Astrocyte (in vitro differentiated cells and primary cell): ENCODE measurements at regions not wholly inside any gene's neighbourhood (a gene's known extent, or its start where the extent isn't known, plus 50 kb on each side); places are given as distances from the start of the nearest gene placed in this dataset.

ENCODE experiments used
- DNase-seq: peaks from one replicate; pipeline ENCODE4 v3.0.0-alpha.2; 2010; ENCODE audit warnings: low read depth
- FAIRE-seq: peaks from 2 replicates; lab custom pipeline; 2011; peaks lifted over from hg19 to GRCh38; lab: Jason Lieb, UNC
- H2AFZ ChIP-seq: 2 replicates; pipeline ENCODE4 v1.6.0; 2012; ENCODE audit warnings: low read depth, low read length, inconsistent platforms
- H3K27ac ChIP-seq: 2 replicates; pipeline ENCODE4 v1.5.1; 2011; ENCODE audit warnings: low read depth, low read length, inconsistent platforms
- H3K27me3 ChIP-seq: 2 replicates; pipeline ENCODE4 v1.6.0; 2011; ENCODE audit warnings: low read length, inconsistent platforms; ENCODE audit not compliant: insufficient read depth
- H3K36me3 ChIP-seq: 2 replicates; pipeline ENCODE4 v1.5.1; 2011; ENCODE audit warnings: low read length, inconsistent platforms; ENCODE audit not compliant: insufficient read depth
- H3K4me1 ChIP-seq: 2 replicates; pipeline ENCODE4 v1.5.1; 2011; ENCODE audit warnings: low read length, inconsistent platforms; ENCODE audit not compliant: insufficient read depth
- H3K4me2 ChIP-seq: 2 replicates; pipeline ENCODE4 v1.6.0; 2012; ENCODE audit warnings: low read length, inconsistent platforms
- H3K4me3 ChIP-seq: 2 replicates; pipeline ENCODE4 v1.5.1; 2011; ENCODE audit warnings: low read depth, mild to moderate bottlenecking, low read length, inconsistent platforms; ENCODE audit not compliant: insufficient read depth
- H3K79me2 ChIP-seq: 2 replicates; pipeline ENCODE4 v1.6.0; 2012; ENCODE audit warnings: mild to moderate bottlenecking, low read length, inconsistent platforms; ENCODE audit not compliant: insufficient read depth
- H3K9ac ChIP-seq: 2 replicates; pipeline ENCODE4 v1.6.0; 2012; ENCODE audit warnings: mild to moderate bottlenecking, low read length, inconsistent platforms
- H3K9me3 ChIP-seq: 2 replicates; pipeline ENCODE4 v1.5.1; 2012; ENCODE audit warnings: low read depth, mild to moderate bottlenecking, low read length, inconsistent platforms; ENCODE audit not compliant: insufficient read depth
- H4K20me1 ChIP-seq: 2 replicates; pipeline ENCODE4 v1.6.0; 2012; ENCODE audit warnings: low read length, inconsistent platforms; ENCODE audit not compliant: insufficient read depth
- H3K27ac Mint-ChIP-seq: one replicate; pipeline ENCODE4 v1.8.0; 2021; ENCODE audit warnings: mild to moderate bottlenecking, mixed read lengths; ENCODE audit not compliant: unreplicated experiment
- H3K27me3 Mint-ChIP-seq: one replicate; pipeline ENCODE4 v1.8.0; 2021; ENCODE audit warnings: low read depth, mixed read lengths; ENCODE audit not compliant: unreplicated experiment
- H3K36me3 Mint-ChIP-seq: one replicate; pipeline ENCODE4 v1.8.0; 2021; ENCODE audit warnings: low read depth, mixed read lengths; ENCODE audit not compliant: unreplicated experiment
- H3K4me1 Mint-ChIP-seq: one replicate; pipeline ENCODE4 v1.8.0; 2021; ENCODE audit warnings: low read depth, mixed read lengths; ENCODE audit not compliant: unreplicated experiment
- H3K4me3 Mint-ChIP-seq: one replicate; pipeline ENCODE4 v1.8.0; 2021; ENCODE audit warnings: mild to moderate bottlenecking, moderate library complexity, mixed read lengths; ENCODE audit not compliant: unreplicated experiment
- H3K9me3 Mint-ChIP-seq: one replicate; pipeline ENCODE4 v1.8.0; 2021; ENCODE audit warnings: mild to moderate bottlenecking, mixed read lengths; ENCODE audit not compliant: unreplicated experiment
- CTCF ChIP-seq: IDR thresholded peaks from 2 replicates; pipeline ENCODE4 v1.5.1; 2011; ENCODE audit warnings: low read depth, mild to moderate bottlenecking, inconsistent platforms, low read length, moderate library complexity; ENCODE audit not compliant: insufficient read depth
- EZH2 ChIP-seq: IDR thresholded peaks from 2 replicates; pipeline ENCODE4 v1.6.1; 2012; ENCODE audit warnings: mild to moderate bottlenecking, low read length, inconsistent platforms; ENCODE audit not compliant: insufficient read depth

DNA sequence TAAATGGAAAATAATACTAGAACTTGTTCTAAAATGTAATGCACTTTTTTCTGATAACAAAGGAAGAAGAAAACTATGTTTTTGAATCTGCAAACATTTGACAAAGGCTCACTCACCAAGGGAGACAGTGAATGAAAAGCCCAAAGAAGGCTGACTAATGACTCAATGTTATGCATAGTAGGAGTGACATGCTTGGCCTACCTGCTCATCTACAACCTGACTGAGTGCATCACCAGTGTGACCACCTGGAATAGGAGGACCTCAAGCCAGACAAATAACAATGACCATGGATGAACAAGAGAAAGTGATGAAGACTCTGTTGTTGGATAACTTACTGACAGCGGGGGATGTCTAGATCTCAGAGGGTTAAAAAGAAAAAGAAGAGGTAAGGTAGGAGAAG, 157.2 kb downstream of the SIM1 start:
- H3K4me3 Mint-ChIP-seq = no peak overlapping the region
- no peaks in the 10 kb centered on the region for H3K79me2 ChIP-seq
- no peaks in the 10 kb centered on the region for H3K4me1 ChIP-seq
- H3K9me3 ChIP-seq = no peaks in the 10 kb centered on the region
- H3K27me3 ChIP-seq = no peaks in the 10 kb centered on the region
- no peaks in the 10 kb centered on the region for H3K36me3 Mint-ChIP-seq
- H3K27ac ChIP-seq = no peak overlapping the region
- H3K4me1 Mint-ChIP-seq = peaks cover 3% of the 10 kb centered on the region
- H3K4me2 ChIP-seq = no peak overlapping the region
- no peaks in the 10 kb centered on the region for H3K36me3 ChIP-seq
- DNase-seq (no peak), FAIRE-seq (no peak)
- no peak overlapping the region for H3K9ac ChIP-seq
- no peaks in the 10 kb centered on the region for H4K20me1 ChIP-seq
- no peaks in the 10 kb centered on the region for H3K27me3 Mint-ChIP-seq
- no peak overlapping the region for H3K27ac Mint-ChIP-seq
- H2AFZ ChIP-seq = no peak overlapping the region
- H3K4me3 ChIP-seq = no peak overlapping the region
- no peaks in the 10 kb centered on the region for H3K9me3 Mint-ChIP-seq
- no peak for TF ChIP-seq CTCF
- TF ChIP-seq EZH2 = no peak

DNA sequence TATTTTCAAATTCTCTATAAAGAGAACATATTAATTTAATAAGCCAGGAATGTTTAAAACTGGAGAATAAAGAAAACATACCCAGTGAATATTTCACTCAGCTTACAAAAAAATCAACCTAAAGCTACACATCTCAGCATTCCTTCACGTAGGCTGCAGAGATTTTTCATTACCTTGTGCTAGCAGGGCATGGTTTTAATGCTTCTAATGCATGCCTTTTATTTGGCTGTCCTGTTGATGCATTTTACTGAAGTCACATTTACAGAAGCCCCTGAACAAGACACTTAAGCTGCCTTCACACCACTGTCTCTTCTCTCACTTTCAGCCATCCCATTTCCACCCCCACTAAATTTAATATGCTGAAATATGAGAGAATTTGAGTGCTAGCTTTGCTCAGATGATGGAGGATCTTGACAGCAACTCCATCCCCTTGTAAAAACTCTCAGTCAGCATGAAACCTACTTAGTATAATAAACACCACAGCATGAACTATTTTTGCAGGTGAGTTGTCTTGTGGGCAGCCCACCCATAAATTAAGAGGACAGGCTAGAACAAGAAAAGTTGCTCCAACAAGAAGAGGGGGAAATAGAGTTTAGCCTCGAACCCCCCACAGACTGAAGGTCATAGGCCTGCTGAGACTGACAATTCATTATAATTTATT, 159.4 kb downstream of the SIM1 start:
- H3K79me2 ChIP-seq = no peaks in the 10 kb centered on the region
- no peaks in the 10 kb centered on the region for H3K27me3 ChIP-seq
- Mint-ChIP-seq H3K4me3 (no peak overlapping the region), H3K9me3 (no peaks in the 10 kb centered on the region), H3K4me1 (peaks cover 2% of the 10 kb centered on the region), H3K27ac (no peak overlapping the region), H3K36me3 (no peaks in the 10 kb centered on the region), H3K27me3 (no peaks in the 10 kb centered on the region)
- H4K20me1 ChIP-seq = no peaks in the 10 kb centered on the region
- H3K36me3 ChIP-seq = no peaks in the 10 kb centered on the region
- TF ChIP-seq EZH2 (no peak), CTCF (no peak)
- H3K27ac ChIP-seq = no peak overlapping the region
- H3K9ac ChIP-seq = no peak overlapping the region
- no peak overlapping the region for H2AFZ ChIP-seq
- FAIRE-seq = no peak
- no peaks in the 10 kb centered on the region for H3K9me3 ChIP-seq
- H3K4me3 ChIP-seq = no peak overlapping the region
- H3K4me1 ChIP-seq = peaks cover 1% of the 10 kb centered on the region
- no peak overlapping the region for H3K4me2 ChIP-seq
- DNase-seq = no peak

GRCh38 chr6:100304575-100304974, 160.1 kb downstream of the SIM1 start:
- DNase-seq (no peak), FAIRE-seq (no peak)
- Histone ChIP-seq H3K4me2 (no peak overlapping the region), H3K9ac (no peak overlapping the region), H3K4me3 (no peak overlapping the region), H3K79me2 (no peaks in the 10 kb centered on the region), H3K4me1 (peaks cover 9% of the 10 kb centered on the region), H2AFZ (no peak overlapping the region), H4K20me1 (no peaks in the 10 kb centered on the region), H3K27me3 (no peaks in the 10 kb centered on the region), H3K9me3 (no peaks in the 10 kb centered on the region), H3K36me3 (no peaks in the 10 kb centered on the region), H3K27ac (no peak overlapping the region)
- H3K4me1 Mint-ChIP-seq = peaks cover 9% of the 10 kb centered on the region
- H3K4me3 Mint-ChIP-seq = no peak overlapping the region
- H3K27me3 Mint-ChIP-seq = no peaks in the 10 kb centered on the region
- no peak for TF ChIP-seq CTCF
- TF ChIP-seq EZH2 = no peak
- H3K27ac Mint-ChIP-seq = no peak overlapping the region
- no peaks in the 10 kb centered on the region for H3K36me3 Mint-ChIP-seq
- no peaks in the 10 kb centered on the region for H3K9me3 Mint-ChIP-seq
